NB4 (cell line): ENCODE measurements at regions not wholly inside any gene's neighbourhood (a gene's known extent, or its start where the extent isn't known, plus 50 kb on each side); places are given as distances from the start of the nearest gene placed in this dataset.
"Not testable (repeated sequence)": the region's sequence is repeated elsewhere in the genome, so short reads cannot be mapped to it uniquely, and the experiment has no call there.

Source experiments
- MAX ChIP-seq: IDR thresholded peaks from 2 replicates; pipeline ENCODE4 v1.6.1; 2011; ENCODE audit warnings: low read depth, low read length
- MYC ChIP-seq: IDR thresholded peaks from 2 replicates; pipeline ENCODE4 v1.6.1; 2011; ENCODE audit warnings: low read depth, low read length
- POLR2A ChIP-seq: IDR thresholded peaks from 2 replicates; pipeline ENCODE4 v1.6.1; 2011; ENCODE audit warnings: mild to moderate bottlenecking; ENCODE audit not compliant: insufficient read length; ENCODE audit errors: extremely low read depth
- TF ChIP-seq, protein P1 (sequence below): IDR thresholded peaks from one replicate; pipeline ENCODE4 v1.5.1; 2012; ENCODE audit warnings: low read depth, low read length

DNA sequence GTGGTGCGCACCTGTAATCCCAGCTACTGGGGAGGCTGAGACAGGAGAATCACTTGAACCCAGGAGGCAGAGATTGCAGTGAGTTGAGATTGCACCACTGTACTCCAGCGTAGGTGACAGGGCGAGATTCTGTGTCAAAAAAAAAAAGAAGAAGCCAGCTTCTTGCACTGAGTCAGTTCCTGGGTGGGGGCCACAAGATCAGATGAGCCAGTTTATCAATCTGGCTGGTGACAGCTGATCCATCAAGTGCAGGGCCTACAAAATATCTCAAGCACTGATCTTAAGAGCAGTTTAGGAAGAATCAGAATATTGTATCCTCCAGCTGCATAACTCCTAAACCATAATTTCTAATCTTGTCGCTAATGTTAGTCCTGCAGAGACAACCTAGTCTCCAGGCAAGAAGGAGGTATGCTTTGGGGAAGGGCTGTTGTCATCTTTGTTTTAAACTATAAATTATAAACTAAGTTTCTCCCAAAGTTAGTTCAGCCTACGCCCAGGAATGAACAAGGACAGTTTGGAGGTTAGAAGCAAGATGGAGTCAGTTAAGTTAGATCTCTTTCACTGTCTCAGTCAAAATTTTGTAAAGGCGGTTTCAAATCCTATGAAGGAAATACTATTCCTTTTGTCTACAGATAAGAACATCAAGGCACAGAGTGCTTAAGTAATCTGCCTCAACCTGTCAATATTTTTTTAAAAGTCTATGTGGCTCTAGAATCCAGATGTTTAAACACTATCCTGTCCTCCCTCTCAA lies 139.0 kb upstream of the NUDT4 start:
- TF ChIP-seq, protein P1, sequence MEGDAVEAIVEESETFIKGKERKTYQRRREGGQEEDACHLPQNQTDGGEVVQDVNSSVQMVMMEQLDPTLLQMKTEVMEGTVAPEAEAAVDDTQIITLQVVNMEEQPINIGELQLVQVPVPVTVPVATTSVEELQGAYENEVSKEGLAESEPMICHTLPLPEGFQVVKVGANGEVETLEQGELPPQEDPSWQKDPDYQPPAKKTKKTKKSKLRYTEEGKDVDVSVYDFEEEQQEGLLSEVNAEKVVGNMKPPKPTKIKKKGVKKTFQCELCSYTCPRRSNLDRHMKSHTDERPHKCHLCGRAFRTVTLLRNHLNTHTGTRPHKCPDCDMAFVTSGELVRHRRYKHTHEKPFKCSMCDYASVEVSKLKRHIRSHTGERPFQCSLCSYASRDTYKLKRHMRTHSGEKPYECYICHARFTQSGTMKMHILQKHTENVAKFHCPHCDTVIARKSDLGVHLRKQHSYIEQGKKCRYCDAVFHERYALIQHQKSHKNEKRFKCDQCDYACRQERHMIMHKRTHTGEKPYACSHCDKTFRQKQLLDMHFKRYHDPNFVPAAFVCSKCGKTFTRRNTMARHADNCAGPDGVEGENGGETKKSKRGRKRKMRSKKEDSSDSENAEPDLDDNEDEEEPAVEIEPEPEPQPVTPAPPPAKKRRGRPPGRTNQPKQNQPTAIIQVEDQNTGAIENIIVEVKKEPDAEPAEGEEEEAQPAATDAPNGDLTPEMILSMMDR = not testable (repeated sequence)
- TF ChIP-seq POLR2A, MAX, MYC: not testable (repeated sequence)
